Ishikawa (cell line): ENCODE measurements at regions not wholly inside any gene's neighbourhood (a gene's known extent, or its start where the extent isn't known, plus 50 kb on each side); places are given as distances from the start of the nearest gene placed in this dataset.

ENCODE experiments used
- EP300 ChIP-seq: IDR thresholded peaks from 2 replicates; pipeline ENCODE4 v1.6.1; 2012; ENCODE audit warnings: borderline replicate concordance
- TAF1 ChIP-seq: IDR thresholded peaks from 2 replicates; pipeline ENCODE4 v1.6.1; 2012; ENCODE audit warnings: low read depth, mild to moderate bottlenecking
- TEAD4 ChIP-seq: IDR thresholded peaks from 2 replicates; pipeline ENCODE4 v1.6.1; 2012

GRCh38 chr2:106954304-106954703 is 68.3 kb upstream of the ST6GAL2 start:
- TF ChIP-seq EP300 (no peak), TEAD4 (no peak), TAF1 (no peak)
